ENCODE measurements at regions not wholly inside any gene's neighbourhood (a gene's known extent, or its start where the extent isn't known, plus 50 kb on each side); places are given as distances from the start of the nearest gene placed in this dataset.

GRCh38 chr2:133942398-133942797, 311.5 kb upstream of the MGAT5 start:
- TF ChIP-seq POLR2A (IDR thresholded peaks at IDR 0.05), result no peak
- TF ChIP-seq CTCF (IDR thresholded peaks at IDR 0.05), result no peak
